ENCODE measurements at regions not wholly inside any gene's neighbourhood (a gene's known extent, or its start where the extent isn't known, plus 50 kb on each side); places are given as distances from the start of the nearest gene placed in this dataset.
"Not testable (repeated sequence)": the region's sequence is repeated elsewhere in the genome, so short reads cannot be mapped to it uniquely, and the experiment has no call there.

DNA sequence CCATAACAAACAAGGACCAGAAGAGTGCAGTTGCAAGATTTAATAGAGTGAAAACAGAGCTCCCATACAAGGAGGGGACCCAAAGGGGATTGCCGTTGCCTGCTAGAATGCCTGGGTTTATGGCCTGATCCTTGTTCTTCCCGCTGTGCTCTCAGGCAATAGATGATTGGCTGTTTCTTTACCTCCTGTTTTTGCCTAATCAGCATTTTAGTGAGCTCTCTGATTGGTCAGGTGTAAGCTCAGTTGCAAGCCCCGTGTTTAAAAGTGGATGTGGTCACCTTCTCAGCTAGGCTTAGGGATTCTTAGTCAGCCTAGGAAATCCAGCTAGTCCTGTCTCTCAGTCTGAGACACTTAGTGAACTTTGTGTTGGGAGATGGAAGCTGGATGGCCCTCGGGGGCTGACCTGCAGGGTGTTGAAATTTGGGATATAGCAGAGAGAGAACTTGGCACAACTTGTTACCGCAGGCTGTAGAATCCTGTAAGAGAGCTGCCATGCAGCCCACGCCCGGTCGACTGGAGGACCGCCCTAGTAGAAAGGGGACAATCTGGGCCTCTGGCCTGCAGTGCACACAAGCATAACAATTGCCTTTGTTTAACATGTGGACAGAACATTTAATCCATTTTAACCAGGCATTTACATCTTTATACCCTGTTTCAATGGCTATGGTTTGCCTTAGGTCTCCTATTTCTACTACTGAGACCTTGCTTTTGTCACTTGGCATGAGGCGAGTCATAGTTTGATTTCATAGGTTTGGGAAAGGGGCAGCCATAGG, 106.0 kb downstream of the TMEM167A start:
- not testable (repeated sequence) for TF ChIP-seq POLR2AphosphoS5 (IDR thresholded peaks at IDR 0.05; ENCODE audit: low read depth, low read length); TAF1 (IDR thresholded peaks at IDR 0.05; ENCODE audit: low read depth, low read length); POLR2A (IDR thresholded peaks at IDR 0.05; ENCODE audit: low read depth, low read length); POU2F2 (IDR thresholded peaks at IDR 0.05; ENCODE audit: low read depth, low read length); PAX5 (IDR thresholded peaks at IDR 0.05; ENCODE audit: insufficient read depth, low read length, severe bottlenecking); SPI1 (IDR thresholded peaks at IDR 0.05; ENCODE audit: low read depth, low read length)
